GM21360 (cell line): ENCODE measurements at regions not wholly inside any gene's neighbourhood (a gene's known extent, or its start where the extent isn't known, plus 50 kb on each side); places are given as distances from the start of the nearest gene placed in this dataset.

Source experiments
- ATAC-seq: cut with Tn5 transposase; IDR thresholded peaks from one replicate; pipeline ENCODE4 v1.9.1; 2021; ENCODE audit warnings: mild to moderate bottlenecking, moderate library complexity; ENCODE audit not compliant: unreplicated experiment

- no peak for ATAC-seq
These were observed 154.9 kb downstream of the ZNF608 start for GRCh38 chr5:124591583-124591982.

GRCh38 chr5:124590686-124591085 is 155.8 kb downstream of the ZNF608 start:
- ATAC-seq = no peak

- ATAC-seq = no peak
These were observed 159.2 kb downstream of the ZNF608 start for GRCh38 chr5:124587280-124587679.

GRCh38 chr5:124584991-124585715 is 161.3 kb downstream of the ZNF608 start:
- ATAC-seq = peak; percentile 34

- ATAC-seq = peak; percentile 98
These were observed 162.7 kb downstream of the ZNF608 start for GRCh38 chr5:124583469-124584350.

GRCh38 chr5:124582561-124582840 is 163.9 kb downstream of the ZNF608 start:
- ATAC-seq = no peak

GRCh38 chr5:124581738-124582560 is 164.5 kb downstream of the ZNF608 start:
- no peak for ATAC-seq

- no peak for ATAC-seq
These were observed 165.3 kb downstream of the ZNF608 start for GRCh38 chr5:124580925-124581737.

- no peak for ATAC-seq
These were observed 165.9 kb downstream of the ZNF608 start for GRCh38 chr5:124580512-124580911.

GRCh38 chr5:124576848-124577409 is 169.5 kb downstream of the ZNF608 start:
- peak; percentile 59 for ATAC-seq

- no peak for ATAC-seq
These were observed 170.7 kb downstream of the ZNF608 start for GRCh38 chr5:124575725-124576124.

- no peak for ATAC-seq
These were observed 171.7 kb downstream of the ZNF608 start for GRCh38 chr5:124574521-124575436.

- ATAC-seq = no peak
These were observed 173.5 kb downstream of the ZNF608 start for GRCh38 chr5:124572971-124573370.

- ATAC-seq = no peak
These were observed 176.0 kb downstream of the ZNF608 start for GRCh38 chr5:124570285-124571035.

GRCh38 chr5:124566875-124567450 is 179.5 kb downstream of the ZNF608 start:
- no peak for ATAC-seq

- no peak for ATAC-seq
These were observed 185.0 kb downstream of the ZNF608 start for GRCh38 chr5:124561451-124561850.

- ATAC-seq = no peak
These were observed 186.1 kb downstream of the ZNF608 start for GRCh38 chr5:124560370-124560769.

GRCh38 chr5:124557761-124558160 is 188.7 kb downstream of the ZNF608 start:
- no peak for ATAC-seq
